GM23338 (cell line): ENCODE measurements at regions not wholly inside any gene's neighbourhood (a gene's known extent, or its start where the extent isn't known, plus 50 kb on each side); places are given as distances from the start of the nearest gene placed in this dataset.

Experiments
- CREB1 ChIP-seq: fragments of 250-450 bp; sonication (Bioruptor Pico); IDR thresholded peaks from 2 replicates; pipeline ENCODE4 v1.5.0; 2020; ENCODE audit warnings: low read depth, mild to moderate bottlenecking, moderate library complexity
- EZH2 ChIP-seq: fragments of 200-600 bp; sonication (generic); IDR thresholded peaks from one replicate; pipeline ENCODE4 v1.8.0; 2017; ENCODE audit warnings: antibody characterized with exemption, mild to moderate bottlenecking, low read depth; ENCODE audit not compliant: unreplicated experiment
- EZH2phosphoT487 ChIP-seq: fragments of 200-600 bp; sonication (generic); IDR thresholded peaks from one replicate; pipeline ENCODE4 v1.8.1; 2018; ENCODE audit warnings: antibody characterized with exemption; ENCODE audit not compliant: unreplicated experiment
- JUNB ChIP-seq: IDR thresholded peaks from one replicate; pipeline ENCODE4 v1.6.1; 2016; ENCODE audit warnings: antibody characterized with exemption; ENCODE audit not compliant: unreplicated experiment
- NANOG ChIP-seq: IDR thresholded peaks from 2 replicates; pipeline ENCODE4 v1.6.1; 2016; ENCODE audit warnings: antibody characterized with exemption, borderline replicate concordance
- POLR2AphosphoS5 ChIP-seq: IDR thresholded peaks from 2 replicates; pipeline ENCODE4 v1.6.1; 2016; ENCODE audit warnings: antibody characterized with exemption, low read depth
- TF ChIP-seq, protein P1 (sequence below), 2 experiments: fragments of 200-600 bp in 1 of 2; sonication (generic) in 1 of 2; conservative IDR thresholded peaks; 2 replicates each; pipeline versions ENCODE4 v1.5.1 to v1.6.1; 2016 to 2017; ENCODE audit warnings: antibody characterized with exemption in 2 of 2, low read depth in 2 of 2, mild to moderate bottlenecking in 2 of 2, moderate library complexity in 1 of 2
- TF ChIP-seq, protein P2 (sequence below): IDR thresholded peaks from one replicate; pipeline ENCODE4 v1.6.1; 2018; ENCODE audit warnings: antibody characterized with exemption; ENCODE audit not compliant: unreplicated experiment
- TF ChIP-seq, protein P3 (sequence below): IDR thresholded peaks from 2 replicates; pipeline ENCODE4 v1.6.1; 2016; ENCODE audit warnings: antibody characterized with exemption

DNA sequence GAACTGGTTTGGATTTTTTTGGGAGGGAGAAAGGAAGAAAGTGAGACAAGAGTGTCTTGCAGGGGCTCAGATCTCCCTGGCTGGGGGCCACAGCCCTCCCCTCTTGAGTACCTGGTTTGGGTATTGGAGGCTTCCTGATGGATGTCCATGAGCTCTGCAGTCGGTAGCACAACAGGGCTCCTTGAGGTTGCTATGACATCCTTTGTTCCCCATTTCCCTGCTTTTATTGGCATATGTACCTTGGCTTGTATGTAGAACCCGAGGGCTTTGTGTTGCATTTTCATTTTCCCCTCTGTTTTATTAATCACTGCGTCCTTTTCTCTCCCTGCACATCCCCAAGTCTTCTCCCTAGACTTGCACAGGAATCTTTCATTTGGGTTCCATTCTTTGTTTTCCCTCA, 355.5 kb upstream of the TSHZ2 start:
- TF ChIP-seq, protein P1, sequence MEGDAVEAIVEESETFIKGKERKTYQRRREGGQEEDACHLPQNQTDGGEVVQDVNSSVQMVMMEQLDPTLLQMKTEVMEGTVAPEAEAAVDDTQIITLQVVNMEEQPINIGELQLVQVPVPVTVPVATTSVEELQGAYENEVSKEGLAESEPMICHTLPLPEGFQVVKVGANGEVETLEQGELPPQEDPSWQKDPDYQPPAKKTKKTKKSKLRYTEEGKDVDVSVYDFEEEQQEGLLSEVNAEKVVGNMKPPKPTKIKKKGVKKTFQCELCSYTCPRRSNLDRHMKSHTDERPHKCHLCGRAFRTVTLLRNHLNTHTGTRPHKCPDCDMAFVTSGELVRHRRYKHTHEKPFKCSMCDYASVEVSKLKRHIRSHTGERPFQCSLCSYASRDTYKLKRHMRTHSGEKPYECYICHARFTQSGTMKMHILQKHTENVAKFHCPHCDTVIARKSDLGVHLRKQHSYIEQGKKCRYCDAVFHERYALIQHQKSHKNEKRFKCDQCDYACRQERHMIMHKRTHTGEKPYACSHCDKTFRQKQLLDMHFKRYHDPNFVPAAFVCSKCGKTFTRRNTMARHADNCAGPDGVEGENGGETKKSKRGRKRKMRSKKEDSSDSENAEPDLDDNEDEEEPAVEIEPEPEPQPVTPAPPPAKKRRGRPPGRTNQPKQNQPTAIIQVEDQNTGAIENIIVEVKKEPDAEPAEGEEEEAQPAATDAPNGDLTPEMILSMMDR (conservative IDR thresholded peaks at IDR 0.05; ENCODE audit: low read depth in 2 of 2): no peak
- TF ChIP-seq JUNB: no peak
- TF ChIP-seq EZH2: no peak
- TF ChIP-seq CREB1 (CRISPR knock-in tag): no peak
- TF ChIP-seq, protein P2, sequence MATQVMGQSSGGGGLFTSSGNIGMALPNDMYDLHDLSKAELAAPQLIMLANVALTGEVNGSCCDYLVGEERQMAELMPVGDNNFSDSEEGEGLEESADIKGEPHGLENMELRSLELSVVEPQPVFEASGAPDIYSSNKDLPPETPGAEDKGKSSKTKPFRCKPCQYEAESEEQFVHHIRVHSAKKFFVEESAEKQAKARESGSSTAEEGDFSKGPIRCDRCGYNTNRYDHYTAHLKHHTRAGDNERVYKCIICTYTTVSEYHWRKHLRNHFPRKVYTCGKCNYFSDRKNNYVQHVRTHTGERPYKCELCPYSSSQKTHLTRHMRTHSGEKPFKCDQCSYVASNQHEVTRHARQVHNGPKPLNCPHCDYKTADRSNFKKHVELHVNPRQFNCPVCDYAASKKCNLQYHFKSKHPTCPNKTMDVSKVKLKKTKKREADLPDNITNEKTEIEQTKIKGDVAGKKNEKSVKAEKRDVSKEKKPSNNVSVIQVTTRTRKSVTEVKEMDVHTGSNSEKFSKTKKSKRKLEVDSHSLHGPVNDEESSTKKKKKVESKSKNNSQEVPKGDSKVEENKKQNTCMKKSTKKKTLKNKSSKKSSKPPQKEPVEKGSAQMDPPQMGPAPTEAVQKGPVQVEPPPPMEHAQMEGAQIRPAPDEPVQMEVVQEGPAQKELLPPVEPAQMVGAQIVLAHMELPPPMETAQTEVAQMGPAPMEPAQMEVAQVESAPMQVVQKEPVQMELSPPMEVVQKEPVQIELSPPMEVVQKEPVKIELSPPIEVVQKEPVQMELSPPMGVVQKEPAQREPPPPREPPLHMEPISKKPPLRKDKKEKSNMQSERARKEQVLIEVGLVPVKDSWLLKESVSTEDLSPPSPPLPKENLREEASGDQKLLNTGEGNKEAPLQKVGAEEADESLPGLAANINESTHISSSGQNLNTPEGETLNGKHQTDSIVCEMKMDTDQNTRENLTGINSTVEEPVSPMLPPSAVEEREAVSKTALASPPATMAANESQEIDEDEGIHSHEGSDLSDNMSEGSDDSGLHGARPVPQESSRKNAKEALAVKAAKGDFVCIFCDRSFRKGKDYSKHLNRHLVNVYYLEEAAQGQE: no peak
- TF ChIP-seq POLR2AphosphoS5: no peak
- no peak for TF ChIP-seq EZH2phosphoT487
- TF ChIP-seq NANOG: no peak
- TF ChIP-seq, protein P3, sequence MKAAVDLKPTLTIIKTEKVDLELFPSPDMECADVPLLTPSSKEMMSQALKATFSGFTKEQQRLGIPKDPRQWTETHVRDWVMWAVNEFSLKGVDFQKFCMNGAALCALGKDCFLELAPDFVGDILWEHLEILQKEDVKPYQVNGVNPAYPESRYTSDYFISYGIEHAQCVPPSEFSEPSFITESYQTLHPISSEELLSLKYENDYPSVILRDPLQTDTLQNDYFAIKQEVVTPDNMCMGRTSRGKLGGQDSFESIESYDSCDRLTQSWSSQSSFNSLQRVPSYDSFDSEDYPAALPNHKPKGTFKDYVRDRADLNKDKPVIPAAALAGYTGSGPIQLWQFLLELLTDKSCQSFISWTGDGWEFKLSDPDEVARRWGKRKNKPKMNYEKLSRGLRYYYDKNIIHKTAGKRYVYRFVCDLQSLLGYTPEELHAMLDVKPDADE: no peak
